Endothelial cell of umbilical vein (primary cell): ENCODE measurements at regions not wholly inside any gene's neighbourhood (a gene's known extent, or its start where the extent isn't known, plus 50 kb on each side); places are given as distances from the start of the nearest gene placed in this dataset.

Source experiments
- BruUV-seq: library from RNA; stranded (reverse); fragments of 400-500 nt; replicated peaks from 2 replicates; lab custom pipeline; 2021; lab: Mats Ljungman, UMichigan
- CTCF ChIA-PET: fragments of 300-600, 350-600 bp; sonication (Branson Sonifier 250); formaldehyde crosslinking; loops from one replicate; lab custom pipeline; 2021; ENCODE audit warnings: antibody characterized with exemption, inconsistent platforms; lab: Charles Lee
- POLR2A ChIA-PET: fragments of 300-600, 350-600 bp; sonication (Branson Sonifier 250); formaldehyde crosslinking; loops from one replicate; lab custom pipeline; 2021; ENCODE audit warnings: antibody characterized with exemption, inconsistent platforms; lab: Charles Lee
- DNase-seq: peaks from one replicate; pipeline ENCODE4 v3.0.0-alpha.2; 2011; ENCODE audit warnings: low read depth, low spot score
- FAIRE-seq: peaks from 2 replicates; lab custom pipeline; 2011; peaks lifted over from hg19 to GRCh38; lab: Jason Lieb, UNC
- H2AFZ ChIP-seq: 2 replicates; pipeline ENCODE4 v1.6.0; 2012; ENCODE audit warnings: low read depth, low read length, control low read depth, inconsistent platforms
- H3K27ac ChIP-seq: 2 replicates; pipeline ENCODE4 v1.5.1; 2011; ENCODE audit warnings: low read depth, mild to moderate bottlenecking, control low read depth, low read length, moderate library complexity; ENCODE audit not compliant: insufficient read depth
- H3K27me3 ChIP-seq, 2 experiments: 2 replicates each; pipeline versions ENCODE4 v1.6.0 to v1.6.1; 2011; ENCODE audit warnings: low read length in 2 of 2, mixed read lengths in 1 of 2; ENCODE audit not compliant: control insufficient read depth in 2 of 2, insufficient read depth in 2 of 2
- H3K36me3 ChIP-seq, 2 experiments: 2 replicates in 1 of 2; 3 replicates in 1 of 2; pipeline ENCODE4 v1.5.1; 2011; ENCODE audit warnings: low read length in 2 of 2, mild to moderate bottlenecking in 1 of 2, moderate library complexity in 1 of 2; ENCODE audit not compliant: control insufficient read depth in 2 of 2, insufficient read depth in 2 of 2; ENCODE audit errors: extremely low read depth in 1 of 2
- H3K4me1 ChIP-seq: 3 replicates; pipeline ENCODE4 v1.5.1; 2011; ENCODE audit warnings: mild to moderate bottlenecking, low read length; ENCODE audit not compliant: control insufficient read depth, insufficient read depth; ENCODE audit errors: extremely low read depth
- H3K4me2 ChIP-seq: 2 replicates; pipeline ENCODE4 v1.6.1; 2011; ENCODE audit warnings: low read length, control low read depth, mixed read lengths; ENCODE audit not compliant: insufficient read depth
- H3K4me3 ChIP-seq, 3 experiments: fragments of 200-600 bp in 1 of 3; sonication (generic), shearing (Covaris generic) in 1 of 3; replicated peaks in 1 of 3; 2 replicates each; pipeline ENCODE4 v1.5.1; 2011 to 2016; ENCODE audit warnings: control low read depth in 3 of 3, low read length in 3 of 3, mild to moderate bottlenecking in 2 of 3, inconsistent platforms in 1 of 3, low read depth in 1 of 3, moderate library complexity in 1 of 3; ENCODE audit not compliant: insufficient read depth in 1 of 3
- H3K79me2 ChIP-seq: 2 replicates; pipeline ENCODE4 v1.6.0; 2012; ENCODE audit warnings: low read length, inconsistent platforms; ENCODE audit not compliant: control insufficient read depth, insufficient read depth
- H3K9ac ChIP-seq: replicated peaks from 2 replicates; pipeline ENCODE3; 2011; ENCODE audit warnings: low read length, control low read depth; ENCODE audit not compliant: insufficient read depth; ENCODE audit errors: extremely low read depth
- H3K9me1 ChIP-seq: replicated peaks from 3 replicates; pipeline ENCODE4 v1.6.0; 2011; ENCODE audit warnings: mild to moderate bottlenecking, low read length; ENCODE audit not compliant: control insufficient read depth, insufficient read depth; ENCODE audit errors: extremely low read depth
- H3K9me3 ChIP-seq: replicated peaks from 2 replicates; pipeline ENCODE4 v1.5.1; 2012; ENCODE audit warnings: low read length, inconsistent platforms; ENCODE audit not compliant: control insufficient read depth, insufficient read depth
- H4K20me1 ChIP-seq: replicated peaks from 2 replicates; pipeline ENCODE3; 2011; ENCODE audit warnings: mild to moderate bottlenecking, low read length; ENCODE audit not compliant: control insufficient read depth, insufficient read depth; ENCODE audit errors: extremely low read depth
- EZH2 ChIP-seq: IDR thresholded peaks from 2 replicates; pipeline ENCODE4 v1.6.1; 2012; ENCODE audit warnings: borderline replicate concordance, low read depth, mild to moderate bottlenecking, moderate library complexity, low read length, inconsistent platforms; ENCODE audit not compliant: severe bottlenecking
- GATA2 ChIP-seq: IDR thresholded peaks from 2 replicates; pipeline ENCODE4 v1.7.0; 2011; ENCODE audit warnings: low read depth, mild to moderate bottlenecking, moderate library complexity, mixed read lengths, low read length; ENCODE audit not compliant: insufficient read length, insufficient read depth
- MYC ChIP-seq: IDR thresholded peaks from one replicate; pipeline ENCODE4 v1.6.1; 2011; ENCODE audit warnings: mild to moderate bottlenecking, low read depth, low read length
- POLR2A ChIP-seq: IDR thresholded peaks from 2 replicates; pipeline ENCODE4 v1.6.1; 2012; ENCODE audit warnings: low read depth, mild to moderate bottlenecking, control low read depth, low read length
- POLR2AphosphoS5 ChIP-seq: IDR thresholded peaks from 2 replicates; pipeline ENCODE4 v1.6.1; 2012; ENCODE audit warnings: low read depth, mild to moderate bottlenecking, control low read depth, low read length, moderate library complexity; ENCODE audit not compliant: insufficient read depth
- dilution Hi-C: fragments of 300-500 bp; cut with MboI; formaldehyde crosslinking; loops from one replicate; pipeline ENCODE4 v1.15.0; 2019; ENCODE audit warnings: low sequenced_read_pairs; ENCODE audit not compliant: extremely low pct_ligation_motif_present
- intact Hi-C: fragments of 100-400 bp; cut with micrococcal nuclease; formaldehyde crosslinking; loops from one replicate; pipeline ENCODE4 v1.10.0; 2022

- no peak overlapping the region for H3K9ac ChIP-seq
- H3K27ac ChIP-seq: no peak overlapping the region
- H3K9me3 ChIP-seq: no peaks in the 10 kb centered on the region
- H3K79me2 ChIP-seq: no peaks in the 10 kb centered on the region
- no peak for DNase-seq
- ChIA-PET CTCF (no interaction called here), POLR2A (no interaction called here)
- no peak for FAIRE-seq
- H3K36me3 ChIP-seq: no peaks in the 10 kb centered on the region
- peaks cover 60 to 97% of the 10 kb centered on the region in 2 experiments for H3K27me3 ChIP-seq
- peaks cover 8% of the 10 kb centered on the region for H3K4me1 ChIP-seq
- no TSS peak for BruUV-seq
- dilution Hi-C loops (no loop called here), intact Hi-C loops (no loop called here)
- no peak overlapping the region for H3K4me3 ChIP-seq
- no peak overlapping the region for H2AFZ ChIP-seq
- H3K4me2 ChIP-seq: no peak overlapping the region
- H4K20me1 ChIP-seq: no peaks in the 10 kb centered on the region
- H3K9me1 ChIP-seq: no peaks in the 10 kb centered on the region
- no peak for TF ChIP-seq EZH2
- TF ChIP-seq GATA2: no peak
- TF ChIP-seq POLR2AphosphoS5: no peak
- no peak for TF ChIP-seq POLR2A
- no peak for TF ChIP-seq MYC
Observed at GRCh38 chr5:88661806-88662207, 221.2 kb downstream of the MEF2C start.

GRCh38 chr5:88660947-88661805, 221.8 kb downstream of the MEF2C start:
- CTCF ChIA-PET: interaction anchor here (0.7 to 4.0 kb wide), 4 partner anchors 19 to 880 kb away, joined by 3 to 27 read pairs (median 8); no protein-coding TSS in a partner anchor
- H3K9me3 ChIP-seq: no peaks in the 10 kb centered on the region
- TF ChIP-seq EZH2 (peak; percentile 71), POLR2AphosphoS5 (no peak)
- peaks cover 5% of the 10 kb centered on the region for H3K4me1 ChIP-seq
- peak overlapping the region in 2 of 3 experiments; percentile 19 to 34 for H3K4me3 ChIP-seq
- H3K79me2 ChIP-seq: no peaks in the 10 kb centered on the region
- no peaks in the 10 kb centered on the region for H3K9me1 ChIP-seq
- H3K4me2 ChIP-seq: peak overlapping the region; percentile 69
- FAIRE-seq (no peak), DNase-seq (peak; percentile 51)
- H3K9ac ChIP-seq: no peak overlapping the region
- no peak overlapping the region for H3K27ac ChIP-seq
- H3K36me3 ChIP-seq: no peaks in the 10 kb centered on the region
- peaks cover 60 to 97% of the 10 kb centered on the region in 2 experiments for H3K27me3 ChIP-seq
- POLR2A ChIA-PET: no interaction called here
- intact Hi-C loops: no loop called here
- BruUV-seq: no TSS peak
- no peaks in the 10 kb centered on the region for H4K20me1 ChIP-seq
- dilution Hi-C loops: no loop called here
- peak overlapping the region; percentile 62 for H2AFZ ChIP-seq
